ENCODE measurements at regions not wholly inside any gene's neighbourhood (a gene's known extent, or its start where the extent isn't known, plus 50 kb on each side); places are given as distances from the start of the nearest gene placed in this dataset.

DNA sequence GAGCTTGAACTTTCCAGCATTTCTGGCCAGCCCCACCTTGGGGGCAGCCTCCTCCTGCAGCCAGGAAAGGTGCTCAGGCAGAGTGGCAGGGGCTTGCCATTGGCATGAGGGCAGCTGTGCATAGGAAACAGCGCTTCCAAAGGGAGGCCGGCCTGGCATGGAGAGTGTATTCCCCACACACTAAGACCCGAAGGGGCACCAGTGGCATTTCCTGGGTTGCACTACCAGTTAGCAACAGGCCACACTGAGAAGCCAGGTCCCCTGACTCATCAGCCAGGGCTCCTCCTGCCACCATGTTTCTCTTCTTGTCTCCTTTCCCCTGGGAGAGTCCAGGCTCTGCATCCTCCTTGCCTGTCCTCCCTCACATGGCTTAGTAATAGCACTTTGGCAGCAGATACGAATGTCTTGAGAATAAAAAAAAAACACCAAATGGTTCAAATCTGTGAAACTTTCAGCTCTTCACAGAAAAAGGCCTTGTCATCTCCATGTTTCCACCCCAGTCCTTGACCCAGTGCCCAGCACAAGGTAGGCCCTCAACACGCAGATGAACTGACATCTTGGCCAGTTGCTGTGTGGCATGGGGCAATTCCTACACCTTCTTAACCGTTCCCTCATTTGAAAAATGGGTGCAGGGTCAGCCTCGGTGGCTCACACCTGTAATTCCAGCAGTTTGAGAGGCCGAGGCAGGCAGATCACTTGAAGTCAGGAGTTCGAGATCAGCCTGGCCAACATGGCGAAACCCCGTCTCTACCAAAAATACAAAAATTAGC, 180.4 kb downstream of the SMAD6 start:
- no peaks in the 10 kb centered on the region for H3K27me3 ChIP-seq
- TF ChIP-seq POLR2AphosphoS5 (IDR thresholded peaks at IDR 0.05) (no peak), EP300 (IDR thresholded peaks at IDR 0.05; ENCODE audit: low read depth) (no peak), POLR2A (IDR thresholded peaks at IDR 0.05) (no peak)
- TF ChIP-seq, protein P1, sequence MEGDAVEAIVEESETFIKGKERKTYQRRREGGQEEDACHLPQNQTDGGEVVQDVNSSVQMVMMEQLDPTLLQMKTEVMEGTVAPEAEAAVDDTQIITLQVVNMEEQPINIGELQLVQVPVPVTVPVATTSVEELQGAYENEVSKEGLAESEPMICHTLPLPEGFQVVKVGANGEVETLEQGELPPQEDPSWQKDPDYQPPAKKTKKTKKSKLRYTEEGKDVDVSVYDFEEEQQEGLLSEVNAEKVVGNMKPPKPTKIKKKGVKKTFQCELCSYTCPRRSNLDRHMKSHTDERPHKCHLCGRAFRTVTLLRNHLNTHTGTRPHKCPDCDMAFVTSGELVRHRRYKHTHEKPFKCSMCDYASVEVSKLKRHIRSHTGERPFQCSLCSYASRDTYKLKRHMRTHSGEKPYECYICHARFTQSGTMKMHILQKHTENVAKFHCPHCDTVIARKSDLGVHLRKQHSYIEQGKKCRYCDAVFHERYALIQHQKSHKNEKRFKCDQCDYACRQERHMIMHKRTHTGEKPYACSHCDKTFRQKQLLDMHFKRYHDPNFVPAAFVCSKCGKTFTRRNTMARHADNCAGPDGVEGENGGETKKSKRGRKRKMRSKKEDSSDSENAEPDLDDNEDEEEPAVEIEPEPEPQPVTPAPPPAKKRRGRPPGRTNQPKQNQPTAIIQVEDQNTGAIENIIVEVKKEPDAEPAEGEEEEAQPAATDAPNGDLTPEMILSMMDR (IDR thresholded peaks at IDR 0.05), result no peak
- intact Hi-C loops (cut with DNase I; ENCODE audit: low total_unique reads) (no loop called here), in situ Hi-C loops (cut with MboI; ENCODE audit: low pct_ligation_motif_present in 1 of 4, low pct_unique_long_range_greater_than_20kb in 1 of 4, low sequenced_read_pairs in 3 of 4) (no loop called here)
- H3K4me3 ChIP-seq, result no peak overlapping the region
- no peak for DNase-seq
- no peaks in the 10 kb centered on the region for H3K9me3 ChIP-seq
- H3K36me3 ChIP-seq, result no peaks in the 10 kb centered on the region
- H3K27ac ChIP-seq, result peak overlapping the region; percentile 55 to 88 (median 80)
- 78% methylated on average over 11 of the region's 11 CpGs; no CpG with 5 or more reads in 1 of the 2 donors for WGBS, 2 donors (ENCODE audit: low coverage in 1 of 2)
- peaks cover 7 to 21% (median 12%) of the 10 kb centered on the region in 4 donors for H3K4me1 ChIP-seq

DNA sequence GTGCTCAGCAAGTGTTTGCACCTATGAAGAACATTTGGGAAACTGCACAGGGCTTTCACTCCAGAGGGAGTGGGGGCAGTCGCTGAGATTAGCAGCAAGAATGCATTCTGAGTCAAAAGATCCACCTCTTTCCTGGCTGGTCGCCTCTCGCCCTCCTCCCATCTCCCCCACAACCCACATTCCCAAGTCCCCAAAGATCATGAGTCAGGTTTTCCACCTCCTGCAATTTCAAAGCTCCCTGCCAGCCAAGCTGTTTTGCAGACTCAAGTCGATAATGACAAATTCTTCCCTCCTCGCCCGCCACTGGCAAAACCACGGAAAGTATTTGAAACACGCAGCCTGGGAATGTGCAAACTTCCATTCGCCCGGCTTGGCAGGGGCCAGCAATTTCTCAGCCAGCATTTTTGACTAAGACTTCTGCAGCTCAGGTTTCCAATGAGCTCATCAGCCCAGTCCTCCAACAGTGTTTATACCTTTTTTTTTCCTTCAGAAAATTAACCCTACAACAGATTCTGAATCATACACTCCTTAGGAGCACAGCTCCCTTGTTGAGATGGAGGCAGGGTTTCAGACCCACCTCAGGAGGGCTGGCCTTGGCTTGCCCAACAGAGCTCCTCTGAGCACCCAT, 181.4 kb downstream of the SMAD6 start:
- no peak for TF ChIP-seq POLR2A (IDR thresholded peaks at IDR 0.05)
- peak; percentile 64 for TF ChIP-seq EP300 (IDR thresholded peaks at IDR 0.05; ENCODE audit: low read depth)
- TF ChIP-seq, protein P1 (IDR thresholded peaks at IDR 0.05), result no peak
- TF ChIP-seq POLR2AphosphoS5 (IDR thresholded peaks at IDR 0.05), result peak; percentile 85 to 88 (median 87)
- Histone ChIP-seq H3K4me3 (no peak overlapping the region), H3K4me1 (peaks cover 7 to 16% (median 12%) of the 10 kb centered on the region in 4 donors), H3K9me3 (no peaks in the 10 kb centered on the region), H3K27ac (peak overlapping the region; percentile 61 to 88 (median 80)), H3K27me3 (no peaks in the 10 kb centered on the region), H3K36me3 (no peaks in the 10 kb centered on the region)
- in situ Hi-C loops (cut with MboI; ENCODE audit: low pct_ligation_motif_present in 1 of 4, low pct_unique_long_range_greater_than_20kb in 1 of 4, low sequenced_read_pairs in 3 of 4), result no loop called here
- WGBS, 2 donors (ENCODE audit: low coverage in 1 of 2), result 34 to 48% methylated on average over 9 to 10 of the region's 10 CpGs
- intact Hi-C loops (cut with DNase I; ENCODE audit: low total_unique reads), result no loop called here
- DNase-seq, result peak; percentile 71

DNA sequence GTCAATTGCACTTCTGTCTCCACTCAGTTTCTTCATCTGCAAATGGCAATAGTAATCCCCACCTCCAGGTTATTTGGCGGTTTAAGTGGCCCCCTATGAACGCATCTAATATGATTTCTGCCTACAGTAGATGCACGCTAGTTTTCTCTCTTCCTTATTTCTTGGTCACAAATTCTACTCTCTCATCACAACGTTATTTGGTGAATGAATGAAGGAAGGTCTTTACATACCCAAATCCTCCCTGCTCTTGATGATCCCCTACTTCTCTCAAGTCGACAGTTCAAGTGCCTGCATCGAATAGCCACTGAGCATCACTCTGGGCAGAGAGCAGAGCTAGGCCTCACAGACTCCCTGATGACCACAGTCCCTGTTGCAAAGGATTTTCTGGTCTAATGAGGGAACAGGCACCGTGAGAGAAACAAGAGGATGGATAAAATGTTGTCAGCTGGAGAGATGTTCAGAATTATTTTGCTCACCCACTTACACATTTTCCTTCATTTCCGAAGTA, 181.2 kb upstream of the SMAD3 start:
- H3K27ac ChIP-seq, result peak overlapping the region; percentile 61 to 88 (median 80)
- TF ChIP-seq EP300 (IDR thresholded peaks at IDR 0.05; ENCODE audit: low read depth) (no peak), POLR2AphosphoS5 (IDR thresholded peaks at IDR 0.05) (no peak), POLR2A (IDR thresholded peaks at IDR 0.05) (no peak)
- TF ChIP-seq, protein P1 (IDR thresholded peaks at IDR 0.05), result no peak
- 72 to 78% methylated on average over 6 to 8 of the region's 8 CpGs for WGBS, 2 donors (ENCODE audit: low coverage in 1 of 2)
- peaks cover 7 to 16% (median 12%) of the 10 kb centered on the region in 4 donors for H3K4me1 ChIP-seq
- DNase-seq, result no peak
- H3K27me3 ChIP-seq, result no peaks in the 10 kb centered on the region
- H3K4me3 ChIP-seq, result no peak overlapping the region
- in situ Hi-C loops (cut with MboI; ENCODE audit: low pct_ligation_motif_present in 1 of 4, low pct_unique_long_range_greater_than_20kb in 1 of 4, low sequenced_read_pairs in 3 of 4), result no loop called here
- no peaks in the 10 kb centered on the region for H3K36me3 ChIP-seq
- no peaks in the 10 kb centered on the region for H3K9me3 ChIP-seq
- intact Hi-C loops (cut with DNase I; ENCODE audit: low total_unique reads), result no loop called here

DNA sequence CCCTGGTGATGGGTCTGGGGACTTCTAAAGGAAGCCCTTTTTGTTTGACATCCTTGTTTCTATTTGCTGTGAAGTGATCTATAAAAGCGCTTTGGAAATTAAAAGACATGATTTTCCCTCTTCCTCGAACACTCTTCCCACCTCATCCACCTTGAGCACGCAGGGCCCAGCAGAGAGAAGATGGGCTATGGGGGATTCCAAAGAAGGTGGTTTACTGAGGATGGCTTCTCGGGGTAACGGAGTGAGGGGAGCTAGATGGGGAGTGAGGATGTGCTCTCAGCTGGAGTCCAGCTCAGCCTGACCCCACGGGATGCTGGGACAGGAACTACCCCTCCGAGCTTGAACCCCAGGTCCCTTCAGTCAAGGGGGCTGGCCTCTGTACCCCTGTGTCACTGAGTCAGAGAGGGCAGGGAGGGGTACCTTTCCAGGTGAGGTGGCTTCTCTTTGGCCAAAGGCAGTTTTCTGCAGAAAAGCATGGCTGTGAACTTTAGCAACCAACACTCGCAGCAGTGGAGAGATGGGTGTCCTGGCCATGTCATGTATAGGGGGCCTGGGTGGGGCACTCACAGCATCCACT, 180.7 kb upstream of the SMAD3 start:
- in situ Hi-C loops (cut with MboI; ENCODE audit: low pct_ligation_motif_present in 1 of 4, low pct_unique_long_range_greater_than_20kb in 1 of 4, low sequenced_read_pairs in 3 of 4) (no loop called here), intact Hi-C loops (cut with DNase I; ENCODE audit: low total_unique reads) (no loop called here)
- 94 to 100% methylated on average over 3 to 8 of the region's 8 CpGs for WGBS, 2 donors (ENCODE audit: low coverage in 1 of 2)

More for the DNA sequence above, 180.7 kb upstream of the SMAD3 start:
- TF ChIP-seq POLR2AphosphoS5 (IDR thresholded peaks at IDR 0.05), result no peak
- no peak for TF ChIP-seq EP300 (IDR thresholded peaks at IDR 0.05; ENCODE audit: low read depth)
- TF ChIP-seq, protein P1 (IDR thresholded peaks at IDR 0.05), result no peak
- TF ChIP-seq POLR2A (IDR thresholded peaks at IDR 0.05), result no peak
- Histone ChIP-seq H3K36me3 (no peaks in the 10 kb centered on the region), H3K27ac (peak overlapping the region in 1 of 4 donors; percentile 83), H3K9me3 (peaks cover 0 to 5% of the 10 kb centered on the region in 2 donors), H3K27me3 (no peaks in the 10 kb centered on the region), H3K4me1 (peaks cover 7 to 16% (median 12%) of the 10 kb centered on the region in 4 donors), H3K4me3 (no peak overlapping the region)
- no peak for DNase-seq

Data from transverse colon (tissue), 4 donors.